SK-N-SH treated with all-trans-retinoic acid at 6 μM for 48 hours (cell line): ENCODE measurements at regions not wholly inside any gene's neighbourhood (a gene's known extent, or its start where the extent isn't known, plus 50 kb on each side); places are given as distances from the start of the nearest gene placed in this dataset.

Source experiments
- PPARA ChIP-seq: fragments of 250-450 bp; sonication (Bioruptor Pico); IDR thresholded peaks from 2 replicates; pipeline ENCODE4 v1.5.0; 2020; ENCODE audit warnings: mild to moderate bottlenecking, borderline replicate concordance
- RARB ChIP-seq: fragments of 250-450 bp; sonication (Bioruptor Pico); IDR thresholded peaks from 2 replicates; pipeline ENCODE4 v1.8.0; 2021; ENCODE audit warnings: mild to moderate bottlenecking, moderate library complexity
- SNAI2 ChIP-seq: fragments of 250-450 bp; sonication (Bioruptor Pico); IDR thresholded peaks from 2 replicates; pipeline ENCODE4 v1.5.0; 2020; ENCODE audit warnings: mild to moderate bottlenecking, moderate library complexity
- ZFP3 ChIP-seq: fragments of 250-450 bp; sonication (Bioruptor Pico); IDR thresholded peaks from 2 replicates; pipeline ENCODE4 v1.5.0; 2020; ENCODE audit warnings: mild to moderate bottlenecking, moderate library complexity
- ZNF70 ChIP-seq: fragments of 450-650 bp; formaldehyde crosslinking; IDR thresholded peaks from 2 replicates; pipeline ENCODE4 v1.5.0; 2020; ENCODE audit warnings: mild to moderate bottlenecking, moderate library complexity
- TF ChIP-seq, protein P1 (sequence below): fragments of 250-450 bp; sonication (Bioruptor Pico); IDR thresholded peaks from 2 replicates; pipeline ENCODE4 v1.5.1; 2020; ENCODE audit warnings: low read depth, mild to moderate bottlenecking, moderate library complexity
- TF ChIP-seq, protein P2 (sequence below): fragments of 250-450 bp; sonication (Bioruptor Pico); IDR thresholded peaks from 2 replicates; pipeline ENCODE4 v1.8.0; 2020; ENCODE audit warnings: mild to moderate bottlenecking, moderate library complexity, borderline replicate concordance

DNA sequence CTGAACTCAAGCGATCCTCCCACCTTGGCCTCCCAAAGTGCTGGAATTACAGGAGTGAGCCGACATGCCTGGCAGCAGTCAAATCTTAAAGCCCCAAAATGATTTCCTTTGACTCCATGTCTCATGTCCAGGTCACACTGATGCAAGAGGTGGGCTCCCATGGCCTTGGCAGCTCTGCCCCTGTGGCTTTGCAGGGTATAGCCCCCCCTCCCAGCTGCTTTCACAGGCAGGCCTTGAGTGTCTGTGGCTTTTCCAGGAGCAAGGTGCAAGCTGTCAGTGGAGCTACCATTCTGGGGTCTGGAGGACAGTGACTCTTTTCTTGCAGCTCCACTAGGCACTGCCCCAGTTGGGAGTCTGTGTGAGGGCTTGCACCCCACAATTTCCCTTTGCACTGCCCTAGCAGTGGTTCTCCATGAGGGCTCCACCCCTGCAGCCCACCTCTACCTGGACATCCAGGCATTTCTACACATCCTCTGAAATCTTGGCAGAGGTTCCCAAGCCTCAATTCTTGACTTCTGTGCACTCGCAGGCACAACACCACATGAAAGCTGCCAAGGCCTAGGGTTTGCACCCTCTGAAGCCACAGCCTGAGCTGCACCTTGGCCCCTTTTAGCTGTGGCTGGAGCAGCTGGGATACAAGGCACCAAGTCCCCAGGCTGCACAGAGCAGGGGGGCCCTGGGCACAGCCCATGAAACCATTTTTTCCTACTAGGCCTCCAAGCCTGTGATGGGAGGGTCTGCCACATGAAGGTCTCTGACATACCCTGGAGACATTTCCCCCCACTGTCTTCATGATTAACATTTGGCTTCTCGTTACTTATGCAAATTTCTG, 79.3 kb upstream of the ARL4D start:
- no peak for TF ChIP-seq SNAI2 (CRISPR knock-in tag)
- TF ChIP-seq, protein P1, sequence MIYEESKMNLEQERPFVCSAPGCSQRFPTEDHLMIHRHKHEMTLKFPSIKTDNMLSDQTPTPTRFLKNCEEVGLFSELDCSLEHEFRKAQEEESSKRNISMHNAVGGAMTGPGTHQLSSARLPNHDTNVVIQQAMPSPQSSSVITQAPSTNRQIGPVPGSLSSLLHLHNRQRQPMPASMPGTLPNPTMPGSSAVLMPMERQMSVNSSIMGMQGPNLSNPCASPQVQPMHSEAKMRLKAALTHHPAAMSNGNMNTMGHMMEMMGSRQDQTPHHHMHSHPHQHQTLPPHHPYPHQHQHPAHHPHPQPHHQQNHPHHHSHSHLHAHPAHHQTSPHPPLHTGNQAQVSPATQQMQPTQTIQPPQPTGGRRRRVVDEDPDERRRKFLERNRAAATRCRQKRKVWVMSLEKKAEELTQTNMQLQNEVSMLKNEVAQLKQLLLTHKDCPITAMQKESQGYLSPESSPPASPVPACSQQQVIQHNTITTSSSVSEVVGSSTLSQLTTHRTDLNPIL (CRISPR knock-in tag) = no peak
- no peak for TF ChIP-seq ZFP3 (CRISPR knock-in tag)
- TF ChIP-seq ZNF70 (CRISPR knock-in tag) = no peak
- TF ChIP-seq RARB = no peak
- TF ChIP-seq, protein P2, sequence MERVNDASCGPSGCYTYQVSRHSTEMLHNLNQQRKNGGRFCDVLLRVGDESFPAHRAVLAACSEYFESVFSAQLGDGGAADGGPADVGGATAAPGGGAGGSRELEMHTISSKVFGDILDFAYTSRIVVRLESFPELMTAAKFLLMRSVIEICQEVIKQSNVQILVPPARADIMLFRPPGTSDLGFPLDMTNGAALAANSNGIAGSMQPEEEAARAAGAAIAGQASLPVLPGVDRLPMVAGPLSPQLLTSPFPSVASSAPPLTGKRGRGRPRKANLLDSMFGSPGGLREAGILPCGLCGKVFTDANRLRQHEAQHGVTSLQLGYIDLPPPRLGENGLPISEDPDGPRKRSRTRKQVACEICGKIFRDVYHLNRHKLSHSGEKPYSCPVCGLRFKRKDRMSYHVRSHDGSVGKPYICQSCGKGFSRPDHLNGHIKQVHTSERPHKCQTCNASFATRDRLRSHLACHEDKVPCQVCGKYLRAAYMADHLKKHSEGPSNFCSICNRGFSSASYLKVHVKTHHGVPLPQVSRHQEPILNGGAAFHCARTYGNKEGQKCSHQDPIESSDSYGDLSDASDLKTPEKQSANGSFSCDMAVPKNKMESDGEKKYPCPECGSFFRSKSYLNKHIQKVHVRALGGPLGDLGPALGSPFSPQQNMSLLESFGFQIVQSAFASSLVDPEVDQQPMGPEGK (CRISPR knock-in tag) = no peak
- no peak for TF ChIP-seq PPARA (CRISPR knock-in tag)
